Neural cell (in vitro differentiated cells): ENCODE measurements at regions not wholly inside any gene's neighbourhood (a gene's known extent, or its start where the extent isn't known, plus 50 kb on each side); places are given as distances from the start of the nearest gene placed in this dataset.

Source experiments
- EP300 ChIP-seq: fragments of 450-650 bp; conservative IDR thresholded peaks from 2 replicates; pipeline ENCODE4 v1.6.1; 2014; ENCODE audit warnings: antibody characterized with exemption, mild to moderate bottlenecking, moderate library complexity; ENCODE audit not compliant: poor library complexity, severe bottlenecking
- EZH2 ChIP-seq: fragments of 200-600, 300-800 bp; shearing (Covaris generic), sonication (generic); IDR thresholded peaks from 2 replicates; pipeline ENCODE4 v1.6.1; 2014; ENCODE audit warnings: antibody characterized with exemption, low read length, borderline replicate concordance, mild to moderate bottlenecking; ENCODE audit not compliant: insufficient read depth, poor library complexity, severe bottlenecking
- RAD21 ChIP-seq: fragments of 450-650 bp; conservative IDR thresholded peaks from 2 replicates; pipeline ENCODE4 v1.6.1; 2014; ENCODE audit warnings: antibody characterized with exemption, mild to moderate bottlenecking, moderate library complexity
- SMC3 ChIP-seq: fragments of 450-650 bp; conservative IDR thresholded peaks from 2 replicates; pipeline ENCODE4 v1.6.1; 2014; ENCODE audit warnings: antibody characterized with exemption, mild to moderate bottlenecking, moderate library complexity; ENCODE audit not compliant: poor library complexity
- TF ChIP-seq, protein P1 (sequence below): IDR thresholded peaks from 2 replicates; pipeline ENCODE4 v1.6.1; 2012; ENCODE audit warnings: borderline replicate concordance
- TF ChIP-seq, protein P2 (sequence below): fragments of 450-650 bp; IDR thresholded peaks from 2 replicates; pipeline ENCODE4 v1.5.1; 2014; ENCODE audit warnings: antibody characterized with exemption, mild to moderate bottlenecking, moderate library complexity; ENCODE audit not compliant: poor library complexity, severe bottlenecking

GRCh38 chr7:52472006-52472620 is 563.3 kb upstream of the POM121L12 start:
- no peak for TF ChIP-seq EP300
- no peak for TF ChIP-seq EZH2
- TF ChIP-seq, protein P1, sequence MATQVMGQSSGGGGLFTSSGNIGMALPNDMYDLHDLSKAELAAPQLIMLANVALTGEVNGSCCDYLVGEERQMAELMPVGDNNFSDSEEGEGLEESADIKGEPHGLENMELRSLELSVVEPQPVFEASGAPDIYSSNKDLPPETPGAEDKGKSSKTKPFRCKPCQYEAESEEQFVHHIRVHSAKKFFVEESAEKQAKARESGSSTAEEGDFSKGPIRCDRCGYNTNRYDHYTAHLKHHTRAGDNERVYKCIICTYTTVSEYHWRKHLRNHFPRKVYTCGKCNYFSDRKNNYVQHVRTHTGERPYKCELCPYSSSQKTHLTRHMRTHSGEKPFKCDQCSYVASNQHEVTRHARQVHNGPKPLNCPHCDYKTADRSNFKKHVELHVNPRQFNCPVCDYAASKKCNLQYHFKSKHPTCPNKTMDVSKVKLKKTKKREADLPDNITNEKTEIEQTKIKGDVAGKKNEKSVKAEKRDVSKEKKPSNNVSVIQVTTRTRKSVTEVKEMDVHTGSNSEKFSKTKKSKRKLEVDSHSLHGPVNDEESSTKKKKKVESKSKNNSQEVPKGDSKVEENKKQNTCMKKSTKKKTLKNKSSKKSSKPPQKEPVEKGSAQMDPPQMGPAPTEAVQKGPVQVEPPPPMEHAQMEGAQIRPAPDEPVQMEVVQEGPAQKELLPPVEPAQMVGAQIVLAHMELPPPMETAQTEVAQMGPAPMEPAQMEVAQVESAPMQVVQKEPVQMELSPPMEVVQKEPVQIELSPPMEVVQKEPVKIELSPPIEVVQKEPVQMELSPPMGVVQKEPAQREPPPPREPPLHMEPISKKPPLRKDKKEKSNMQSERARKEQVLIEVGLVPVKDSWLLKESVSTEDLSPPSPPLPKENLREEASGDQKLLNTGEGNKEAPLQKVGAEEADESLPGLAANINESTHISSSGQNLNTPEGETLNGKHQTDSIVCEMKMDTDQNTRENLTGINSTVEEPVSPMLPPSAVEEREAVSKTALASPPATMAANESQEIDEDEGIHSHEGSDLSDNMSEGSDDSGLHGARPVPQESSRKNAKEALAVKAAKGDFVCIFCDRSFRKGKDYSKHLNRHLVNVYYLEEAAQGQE = no peak
- TF ChIP-seq, protein P2, sequence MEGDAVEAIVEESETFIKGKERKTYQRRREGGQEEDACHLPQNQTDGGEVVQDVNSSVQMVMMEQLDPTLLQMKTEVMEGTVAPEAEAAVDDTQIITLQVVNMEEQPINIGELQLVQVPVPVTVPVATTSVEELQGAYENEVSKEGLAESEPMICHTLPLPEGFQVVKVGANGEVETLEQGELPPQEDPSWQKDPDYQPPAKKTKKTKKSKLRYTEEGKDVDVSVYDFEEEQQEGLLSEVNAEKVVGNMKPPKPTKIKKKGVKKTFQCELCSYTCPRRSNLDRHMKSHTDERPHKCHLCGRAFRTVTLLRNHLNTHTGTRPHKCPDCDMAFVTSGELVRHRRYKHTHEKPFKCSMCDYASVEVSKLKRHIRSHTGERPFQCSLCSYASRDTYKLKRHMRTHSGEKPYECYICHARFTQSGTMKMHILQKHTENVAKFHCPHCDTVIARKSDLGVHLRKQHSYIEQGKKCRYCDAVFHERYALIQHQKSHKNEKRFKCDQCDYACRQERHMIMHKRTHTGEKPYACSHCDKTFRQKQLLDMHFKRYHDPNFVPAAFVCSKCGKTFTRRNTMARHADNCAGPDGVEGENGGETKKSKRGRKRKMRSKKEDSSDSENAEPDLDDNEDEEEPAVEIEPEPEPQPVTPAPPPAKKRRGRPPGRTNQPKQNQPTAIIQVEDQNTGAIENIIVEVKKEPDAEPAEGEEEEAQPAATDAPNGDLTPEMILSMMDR = no peak
- no peak for TF ChIP-seq RAD21
- TF ChIP-seq SMC3 = no peak
